NCI-H2227 (cell line): ENCODE measurements at regions not wholly inside any gene's neighbourhood (a gene's known extent, or its start where the extent isn't known, plus 50 kb on each side); places are given as distances from the start of the nearest gene placed in this dataset.
"Not testable (repeated sequence)": the region's sequence is repeated elsewhere in the genome, so short reads cannot be mapped to it uniquely, and the experiment has no call there.

ENCODE experiments used
- DNase-seq: peaks from one replicate; lab custom pipeline; 2025; ENCODE audit not compliant: unreplicated experiment; lab: John Stamatoyannopoulos, UW

DNA sequence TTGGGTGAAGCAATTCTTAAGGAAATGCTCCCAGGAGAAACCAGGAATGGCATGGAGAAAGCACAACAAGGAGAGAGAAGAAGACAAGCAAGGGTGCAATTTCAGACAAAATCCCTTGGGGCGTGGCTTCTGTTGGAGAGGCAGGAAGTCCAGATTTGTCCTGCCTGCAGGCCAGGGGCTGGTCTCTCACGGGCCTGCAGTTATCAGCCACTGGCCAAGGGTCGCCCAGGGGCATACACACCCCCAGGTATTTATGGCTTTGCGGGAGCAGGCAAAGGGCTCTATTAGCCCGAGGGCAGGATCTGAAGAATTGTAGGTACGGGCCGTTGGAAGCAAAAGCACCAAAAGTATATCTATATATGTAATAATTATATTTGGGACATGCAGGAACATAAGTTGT is 87.7 kb downstream of the IYD start:
- DNase-seq: no peak

DNA sequence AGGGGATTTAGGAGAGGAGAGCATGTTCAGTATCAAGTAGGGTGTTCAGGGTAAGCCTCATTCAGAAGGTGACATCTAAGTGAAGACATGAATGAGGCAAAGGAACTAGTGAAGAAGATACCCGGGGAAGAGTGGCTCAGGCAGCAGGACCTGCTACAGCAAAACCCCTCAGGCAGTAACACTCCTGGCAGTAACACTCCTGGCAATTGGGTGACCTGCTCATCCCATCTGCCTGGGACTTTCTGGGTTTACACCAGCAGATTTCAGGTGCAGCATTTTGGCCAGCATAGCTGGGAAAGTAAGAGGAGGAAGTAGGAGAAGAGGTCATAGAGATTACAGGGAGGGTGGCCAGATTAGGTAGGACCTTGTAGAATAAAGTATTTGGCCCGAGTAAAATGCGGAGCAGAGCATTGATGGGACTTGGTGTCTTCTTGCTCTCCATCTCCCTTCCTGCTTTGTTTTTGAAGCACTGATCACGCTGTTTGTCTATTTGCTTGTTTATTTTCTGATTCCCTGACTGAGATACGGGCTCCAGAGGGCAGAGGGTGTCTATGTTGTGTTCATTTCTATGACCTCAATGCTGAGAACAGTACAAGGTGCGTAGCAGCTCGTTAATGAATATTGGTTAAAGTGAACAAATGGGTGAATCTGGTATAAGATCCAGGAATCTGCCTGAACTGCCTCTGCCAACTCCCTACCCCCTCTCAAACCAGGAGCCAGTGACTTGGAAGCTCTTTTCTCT is 88.3 kb downstream of the IYD start:
- DNase-seq: no peak

DNA sequence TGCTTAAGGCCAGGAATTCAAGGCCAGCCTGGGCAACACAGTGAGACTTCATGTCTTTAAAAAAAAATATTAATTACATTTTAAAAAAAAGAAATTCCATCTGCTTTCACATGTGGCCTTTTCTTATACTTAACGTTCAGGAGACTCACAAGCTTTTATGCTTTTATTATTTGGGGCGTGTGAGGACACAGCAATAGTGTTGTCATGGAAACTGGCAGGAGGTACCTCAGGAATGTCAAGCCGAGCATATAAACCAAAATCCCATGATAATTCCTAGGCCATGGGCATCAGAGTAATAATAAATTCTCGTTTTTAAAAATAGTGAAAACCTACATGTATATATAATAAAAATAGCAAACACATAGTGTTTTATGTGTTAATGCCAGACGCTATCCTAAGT is 89.8 kb downstream of the IYD start:
- DNase-seq: no peak

DNA sequence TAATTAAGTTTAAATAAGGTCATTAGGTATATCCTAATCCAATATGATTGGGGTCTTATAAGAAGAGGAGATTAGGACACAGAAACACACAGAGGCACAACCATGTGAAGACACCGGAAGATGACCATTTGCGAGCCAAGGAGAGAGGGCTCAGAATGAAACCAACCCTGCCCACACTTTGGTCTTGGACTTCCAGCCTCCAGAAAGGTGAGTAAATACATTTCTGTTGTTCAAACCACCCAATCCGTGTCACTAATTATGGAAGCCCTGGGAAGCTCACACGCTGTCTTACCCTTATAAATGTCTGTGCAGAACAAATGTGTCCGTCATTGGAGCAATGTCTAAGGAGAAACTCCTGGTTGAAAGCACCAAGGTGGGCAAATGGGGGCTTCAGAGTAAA is 95.0 kb downstream of the IYD start:
- DNase-seq: no peak

DNA sequence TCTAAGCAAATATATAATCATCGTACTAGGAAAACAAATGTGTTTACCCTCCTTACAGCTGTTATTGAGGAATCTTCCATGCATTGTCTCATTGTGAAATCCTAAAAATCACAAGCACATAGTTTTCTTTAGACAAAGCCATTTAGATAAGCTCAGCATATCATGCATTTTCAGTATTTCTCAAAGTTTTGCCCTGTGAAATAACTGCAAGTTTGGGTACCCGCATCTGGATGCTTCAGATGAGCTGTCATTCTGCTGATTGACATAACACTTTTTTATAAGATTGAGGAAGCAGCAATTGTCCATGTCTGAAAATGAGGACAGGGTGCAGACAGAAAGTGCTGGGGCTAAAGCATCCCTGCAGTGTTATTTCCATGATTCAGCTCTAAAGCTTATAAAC is 96.2 kb downstream of the IYD start:
- no peak for DNase-seq

DNA sequence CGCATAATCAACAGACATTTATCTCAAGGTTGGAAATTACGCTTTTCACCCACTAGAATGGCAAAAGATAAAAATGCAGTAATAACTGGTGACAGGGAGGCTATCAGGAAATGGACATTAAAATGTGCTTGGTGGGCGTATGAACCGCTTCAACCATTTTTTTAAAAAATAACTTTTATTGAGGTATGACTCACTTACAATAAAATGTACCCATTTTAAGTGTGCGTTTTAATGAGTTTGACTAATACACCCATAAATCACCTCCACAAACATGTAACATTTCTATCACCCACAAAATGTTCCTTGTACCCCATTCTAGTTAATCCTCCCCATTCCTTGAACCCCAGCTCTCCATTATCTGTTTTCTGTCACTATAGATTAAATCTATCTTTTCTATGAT is 96.8 kb downstream of the IYD start:
- DNase-seq: no peak

DNA sequence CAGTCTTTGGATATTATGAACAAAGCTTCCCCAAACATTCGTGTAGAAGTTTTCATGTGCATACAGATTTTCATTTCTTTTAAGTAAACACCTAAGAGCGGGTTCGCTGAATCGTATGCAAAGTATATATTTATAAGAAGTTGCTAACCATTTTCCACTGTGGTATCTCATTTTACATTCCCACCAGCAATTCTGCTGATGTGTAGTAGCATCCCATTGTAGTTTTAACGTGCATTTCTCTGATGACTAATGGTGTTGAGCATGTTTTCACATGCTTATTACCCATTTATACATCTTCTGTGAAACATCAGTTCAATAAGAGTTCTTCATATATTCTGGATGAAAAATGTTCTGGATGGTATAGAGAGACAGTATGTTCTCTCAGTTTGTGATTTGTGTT is 97.4 kb downstream of the IYD start:
- DNase-seq: no peak

DNA sequence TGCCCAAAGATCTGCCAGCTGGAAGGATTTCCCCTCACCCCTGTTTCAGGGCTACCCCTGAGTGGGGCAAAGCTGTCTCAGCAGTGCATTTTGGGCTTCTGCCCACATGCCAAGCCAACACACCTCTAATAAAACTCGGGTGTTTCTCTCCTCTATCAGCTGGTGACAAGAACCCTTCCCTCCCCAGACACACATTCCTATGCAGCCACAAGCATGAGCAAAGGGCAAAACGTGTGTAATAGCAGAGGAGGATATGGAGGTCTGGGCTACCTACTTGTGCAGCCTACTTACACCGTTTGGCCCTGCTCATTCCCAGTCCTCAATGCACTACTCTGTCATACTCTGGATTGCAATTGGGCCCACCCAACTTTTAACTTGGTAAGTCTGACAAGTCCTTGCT is 101.3 kb downstream of the IYD start:
- DNase-seq: no peak

DNA sequence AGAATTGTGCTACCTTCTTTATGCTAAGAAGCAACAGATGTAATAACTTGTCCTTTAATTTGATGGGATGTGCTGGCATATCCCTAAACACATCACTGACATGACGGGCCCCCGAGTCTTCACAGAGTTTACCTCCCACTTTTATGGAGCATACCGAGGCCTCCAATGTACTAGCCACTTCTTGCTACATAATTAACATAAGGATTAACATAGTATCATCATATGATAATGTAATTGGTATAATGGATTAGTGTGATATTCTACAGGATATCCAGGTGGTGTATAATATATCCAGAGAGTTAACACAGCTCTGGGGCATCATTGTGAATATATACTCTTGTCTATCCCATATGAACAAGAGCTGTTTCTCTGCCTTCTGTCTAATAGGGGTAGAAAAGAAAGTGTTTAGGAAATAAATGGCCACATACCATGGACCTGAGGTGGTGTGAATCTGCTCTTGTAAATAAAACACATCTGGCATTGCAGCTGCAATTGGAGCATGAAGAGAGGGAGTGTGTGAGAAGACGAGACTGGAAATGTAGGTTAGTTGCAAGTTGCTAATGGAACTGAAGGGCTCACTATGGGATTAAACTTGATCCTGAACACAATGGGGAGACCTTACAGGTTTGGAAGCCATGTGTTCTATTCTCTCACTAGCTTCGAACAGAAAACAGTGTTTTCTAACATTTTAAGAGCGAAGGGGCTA is 102.3 kb downstream of the IYD start:
- no peak for DNase-seq

DNA sequence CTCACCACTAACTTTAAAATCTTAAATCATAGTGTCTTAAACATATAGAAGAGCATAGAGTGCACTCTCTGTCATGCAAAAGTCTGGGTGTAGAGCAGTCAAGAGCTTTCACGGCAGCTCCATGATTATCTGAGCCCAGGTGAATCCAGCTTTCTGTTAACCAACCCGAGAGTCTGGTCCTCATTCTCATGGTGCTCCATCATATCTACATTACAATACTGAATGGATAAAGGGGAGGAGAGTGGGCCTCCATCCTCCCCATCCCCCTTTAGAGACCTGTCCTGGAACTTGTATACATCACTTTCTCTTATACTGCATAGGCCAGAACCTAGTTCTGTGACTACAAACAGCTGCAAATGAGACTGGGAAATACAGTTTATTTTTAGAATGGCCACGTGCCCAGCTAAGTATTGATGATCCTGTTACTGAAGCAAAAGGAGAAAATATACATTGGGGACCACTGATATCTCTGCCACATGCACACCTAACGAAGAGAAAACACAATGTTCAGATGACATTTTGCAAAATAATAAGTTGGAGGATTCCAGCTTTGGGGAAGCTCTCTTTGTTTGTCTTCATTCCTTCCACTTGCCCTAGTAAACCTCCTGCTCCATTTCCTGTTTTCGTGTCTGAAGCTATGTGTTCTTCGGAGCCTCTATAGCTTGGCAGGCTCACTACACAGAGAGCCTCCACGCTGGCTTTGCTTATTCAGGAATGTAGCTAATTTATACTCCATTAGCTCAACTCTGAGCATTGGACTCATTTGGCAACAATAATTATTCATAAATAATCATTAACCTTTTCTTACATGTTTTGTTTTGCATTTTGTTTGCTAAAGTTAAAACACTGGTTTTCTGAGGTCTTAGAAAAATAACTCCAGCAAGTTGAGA is 110.1 kb downstream of the IYD start:
- no peak for DNase-seq

DNA sequence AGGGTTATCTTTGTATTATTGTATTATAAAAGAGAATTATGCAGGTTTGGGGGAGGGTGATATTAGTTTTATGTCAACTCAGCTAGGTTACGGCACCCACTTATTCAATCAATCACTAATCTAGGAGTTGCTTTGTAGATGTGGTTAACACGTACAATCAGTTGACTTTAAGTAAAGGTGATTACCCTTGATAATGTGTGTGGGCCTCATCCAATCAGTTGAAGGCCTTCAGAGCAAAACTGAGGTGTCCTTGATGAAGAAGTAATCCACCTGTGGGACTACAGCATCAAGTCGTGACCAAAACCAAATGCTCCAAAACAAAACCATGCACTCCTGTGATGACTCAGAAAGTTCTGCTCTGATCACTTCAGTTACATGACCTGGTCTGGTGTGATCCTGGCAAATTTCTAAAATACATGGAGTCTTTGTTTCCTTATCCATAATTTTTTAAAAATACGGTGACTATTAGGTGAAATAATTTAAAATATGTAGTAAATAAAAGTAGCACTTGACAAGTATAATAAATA is 114.1 kb downstream of the IYD start:
- DNase-seq: no peak

DNA sequence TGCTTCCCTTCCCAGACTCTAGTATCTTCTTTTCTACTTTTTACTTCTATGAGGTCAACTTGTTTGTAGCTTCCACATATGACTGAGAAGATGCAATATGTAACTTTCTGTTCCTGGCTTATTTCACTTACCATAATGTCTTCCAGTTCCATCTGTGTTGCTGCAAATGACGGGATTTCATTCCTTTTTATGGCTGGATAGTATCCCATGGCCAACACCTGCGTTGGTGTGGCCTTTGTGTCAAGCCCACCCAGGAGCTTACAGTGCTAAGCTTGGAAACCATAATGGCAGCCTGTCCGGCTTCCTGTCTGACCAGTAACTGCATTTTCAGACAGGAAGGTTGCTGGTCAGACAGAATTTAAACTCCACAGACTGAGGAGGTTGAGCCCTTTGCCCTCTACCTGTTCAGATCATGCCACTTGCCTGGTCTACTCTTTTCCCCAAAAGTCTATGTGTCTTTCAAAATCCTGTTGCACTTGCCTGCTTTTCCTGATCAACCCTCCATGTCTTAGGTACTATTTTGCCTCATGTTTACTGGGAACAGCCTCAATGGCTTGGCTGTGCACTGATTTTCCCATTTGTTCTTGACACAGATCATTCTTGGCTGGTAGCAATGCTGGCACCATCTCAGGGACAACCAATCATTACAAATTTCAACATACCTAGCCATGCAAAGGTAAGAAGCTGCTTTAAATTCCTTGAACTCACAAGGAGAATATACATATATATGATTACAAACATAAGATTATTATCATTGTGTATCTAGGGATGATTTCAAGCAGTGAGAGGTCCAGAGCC is 114.3 kb upstream of the PLEKHG1 start:
- DNase-seq: no peak

DNA sequence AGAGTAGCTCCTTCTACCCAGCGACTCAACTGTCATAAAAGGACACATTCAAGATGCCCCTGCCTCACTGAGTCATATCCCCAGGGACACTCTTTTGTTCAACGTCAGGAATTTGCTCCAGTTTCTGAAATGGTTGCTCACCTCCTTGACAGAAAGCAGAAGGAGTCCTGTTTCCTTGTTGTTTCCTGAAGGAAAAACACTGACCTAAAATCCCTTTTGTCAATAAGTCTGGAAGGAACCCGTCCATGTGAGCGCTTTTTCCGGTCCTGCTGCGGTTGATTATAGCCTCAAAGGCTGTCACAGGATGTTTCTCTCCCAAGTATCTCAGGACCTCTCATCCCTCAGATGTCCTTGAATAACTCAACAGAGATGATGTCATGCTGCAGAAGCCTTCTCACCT is 113.6 kb upstream of the PLEKHG1 start:
- DNase-seq: no peak

DNA sequence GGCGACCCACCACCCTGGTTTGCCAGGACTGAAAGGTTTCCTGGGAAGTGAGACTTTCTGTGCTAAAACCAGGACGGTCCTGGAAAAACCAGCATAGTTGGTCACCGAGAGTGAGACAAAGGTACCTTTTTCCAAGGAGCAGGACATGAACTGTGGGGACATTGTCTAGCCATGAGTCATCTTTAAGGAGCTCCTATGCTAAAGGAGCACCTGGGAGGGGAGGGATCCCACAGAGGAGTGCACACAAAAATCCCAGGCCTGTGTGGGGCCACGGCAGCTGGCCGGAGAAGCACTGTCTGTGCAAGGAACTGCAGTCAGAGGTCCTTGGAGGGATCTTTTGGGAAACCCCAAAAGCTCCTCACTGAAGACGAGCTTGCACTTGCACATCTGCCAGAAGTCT is 109.1 kb upstream of the PLEKHG1 start:
- no peak for DNase-seq

DNA sequence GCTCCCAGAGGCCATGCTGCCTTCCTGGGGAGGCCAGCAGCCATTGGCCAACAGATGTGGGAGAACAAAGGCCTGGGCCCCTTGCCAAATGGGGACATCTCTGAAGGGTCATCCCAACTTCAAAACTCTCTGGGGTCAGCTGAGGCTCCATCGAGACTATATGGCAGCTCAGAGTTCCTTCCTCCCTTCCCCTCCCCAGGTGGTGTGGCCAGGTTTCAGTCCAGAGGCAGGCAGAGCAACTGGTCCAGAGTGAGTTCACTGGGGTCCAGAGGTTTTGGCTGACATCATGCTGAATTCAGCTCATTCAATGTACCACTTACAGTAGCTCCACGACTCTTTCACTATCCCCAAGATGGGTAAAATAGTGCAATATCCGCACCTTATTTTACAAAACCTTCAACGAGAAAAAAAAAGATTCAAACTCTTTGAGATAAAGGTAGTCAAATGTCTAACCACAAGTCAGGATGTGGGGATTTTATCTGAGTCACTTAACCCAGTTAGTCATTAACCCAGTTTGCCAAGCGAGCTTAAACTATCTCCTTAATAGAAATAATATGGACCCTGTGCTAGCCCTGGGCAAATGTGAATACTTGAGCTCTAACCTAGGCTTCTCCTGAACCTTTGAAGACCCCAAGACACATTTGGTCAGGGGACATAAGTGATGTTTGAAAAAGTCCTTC is 108.4 kb upstream of the PLEKHG1 start:
- DNase-seq: no peak

DNA sequence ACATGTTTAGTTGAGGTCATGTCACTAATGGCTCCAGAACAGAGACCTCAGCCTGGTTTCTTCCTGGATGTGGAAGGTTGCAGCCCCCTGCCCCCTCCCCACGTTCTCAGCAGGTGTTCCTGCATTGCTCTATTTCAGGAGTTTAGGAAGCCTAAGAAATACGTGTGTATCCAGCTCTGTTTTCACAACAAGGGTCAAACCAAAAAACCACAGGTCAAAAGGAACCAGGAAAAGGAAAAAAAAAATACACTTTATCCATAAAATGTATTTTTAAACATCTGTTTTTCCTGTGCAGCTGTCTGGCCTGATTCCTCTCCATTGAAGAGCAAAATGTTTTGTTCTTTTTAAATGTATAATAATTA is 107.9 kb upstream of the PLEKHG1 start:
- no peak for DNase-seq

DNA sequence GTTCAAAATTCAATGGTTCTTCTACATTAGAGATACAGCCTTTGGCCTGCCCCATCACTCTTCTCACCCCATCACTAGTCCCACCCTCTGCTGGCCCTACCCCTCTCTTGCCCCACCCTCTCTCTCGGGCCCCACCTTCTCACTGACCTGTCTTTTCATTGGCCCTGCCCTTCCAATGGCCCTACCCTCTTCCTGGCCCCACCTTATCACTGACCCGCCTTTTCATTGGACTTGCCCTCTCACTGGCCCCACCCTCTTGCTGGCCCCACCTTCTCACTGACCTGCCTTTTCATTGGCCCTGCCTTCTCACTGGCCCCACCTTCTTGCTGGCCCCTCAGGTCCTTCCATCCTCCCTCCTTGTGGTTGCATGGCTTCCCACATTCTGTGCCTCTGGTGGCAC is 107.2 kb upstream of the PLEKHG1 start:
- DNase-seq: no peak

DNA sequence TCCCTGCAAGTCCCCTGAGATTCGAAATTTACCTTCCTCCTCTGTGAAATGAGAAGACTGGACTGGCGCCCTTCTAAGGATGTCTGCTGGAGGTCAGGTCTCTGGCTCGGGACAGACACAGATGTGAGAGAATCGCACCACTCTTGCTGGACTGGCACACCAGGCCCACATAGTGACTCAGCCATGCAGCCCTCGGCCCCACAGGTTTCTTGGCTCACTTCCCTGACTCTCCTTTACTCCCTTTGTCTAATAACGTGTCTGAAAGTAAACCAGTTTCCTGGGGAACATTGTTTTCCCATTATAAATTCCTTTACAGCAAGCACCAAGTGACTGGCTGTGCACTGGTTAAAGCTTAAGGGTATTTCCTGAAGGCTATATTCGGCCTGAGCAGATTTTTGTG is 106.7 kb upstream of the PLEKHG1 start:
- DNase-seq: no peak

DNA sequence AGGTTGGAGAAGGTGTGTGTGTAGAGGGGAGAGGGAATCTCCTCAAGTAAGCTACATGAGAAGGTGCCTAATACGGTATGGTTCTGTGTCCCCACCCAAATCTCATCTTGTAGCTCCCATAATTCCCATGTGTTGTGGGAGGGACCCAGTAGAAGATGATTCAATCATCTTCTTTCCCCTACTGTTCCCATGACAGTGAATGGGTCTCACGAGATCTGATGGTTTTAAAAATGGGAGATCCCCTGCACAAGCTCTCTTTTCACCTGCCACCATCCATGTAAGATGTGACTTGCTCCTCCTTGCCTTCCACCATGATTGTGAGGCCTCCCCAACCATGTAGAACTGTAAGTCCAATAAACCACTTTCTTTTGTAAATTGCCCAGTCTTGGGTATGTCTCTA is 106.1 kb upstream of the PLEKHG1 start:
- DNase-seq: not testable (repeated sequence)

DNA sequence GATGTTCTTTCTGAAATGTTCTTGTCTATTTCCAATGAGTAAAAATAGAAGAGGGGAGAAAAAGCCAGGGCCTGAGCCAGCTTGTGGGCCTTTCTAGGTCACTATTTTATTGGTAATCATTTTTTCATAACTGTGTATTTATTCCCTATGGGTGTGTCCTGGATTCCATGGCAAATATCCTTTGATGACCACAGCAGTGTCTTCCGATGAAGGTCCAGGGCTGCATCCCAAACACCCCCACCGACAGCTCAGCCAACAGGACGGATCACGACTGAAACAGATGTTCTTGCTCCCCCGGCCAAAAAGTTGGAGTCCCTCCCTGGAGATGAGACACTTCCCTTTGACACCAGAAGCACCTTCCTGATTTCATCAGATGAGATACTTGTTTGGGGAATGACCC is 105.4 kb upstream of the PLEKHG1 start:
- DNase-seq: no peak
